H1 (cell line): ENCODE measurements at regions not wholly inside any gene's neighbourhood (a gene's known extent, or its start where the extent isn't known, plus 50 kb on each side); places are given as distances from the start of the nearest gene placed in this dataset.

ENCODE experiments used
- CTCF ChIA-PET: fragments of 300-600 bp; sonication (Branson Sonifier 250); formaldehyde crosslinking; loops from one replicate; lab custom pipeline; 2021; ENCODE audit not compliant: partially characterized antibody; lab: Charles Lee
- POLR2A ChIA-PET: fragments of 300-600 bp; sonication (Branson Sonifier 250); formaldehyde crosslinking; loops from one replicate; lab custom pipeline; 2021; ENCODE audit warnings: inconsistent platforms; ENCODE audit not compliant: partially characterized antibody; lab: Charles Lee
- DNase-seq, 2 experiments: peaks; one replicate each; pipeline versions ENCODE4 v3.0.0 to v3.0.0-alpha.2; 2010 to 2022; ENCODE audit warnings: low spot score in 2 of 2, low read depth in 1 of 2, mixed read lengths in 1 of 2
- FAIRE-seq: peaks from 2 replicates; lab custom pipeline; 2011; peaks lifted over from hg19 to GRCh38; lab: Jason Lieb, UNC
- H2AFZ ChIP-seq: 2 replicates; pipeline ENCODE4 v1.8.1; 2012; ENCODE audit warnings: low read length, inconsistent platforms
- H2AK5ac ChIP-seq: 2 replicates; pipeline ENCODE4 v1.6.1; 2013; ENCODE audit warnings: low read depth, low read length
- H2BK120ac ChIP-seq: replicated peaks from 2 replicates; pipeline ENCODE3; 2013; ENCODE audit warnings: low read depth, low read length, inconsistent platforms
- H2BK12ac ChIP-seq: 2 replicates; pipeline ENCODE4 v1.6.1; 2013; ENCODE audit warnings: low read depth, low read length
- H2BK15ac ChIP-seq: 2 replicates; pipeline ENCODE4 v1.6.1; 2013; ENCODE audit warnings: low read length
- H2BK20ac ChIP-seq: 2 replicates; pipeline ENCODE4 v1.6.1; 2013; ENCODE audit warnings: low read length
- H2BK5ac ChIP-seq: 2 replicates; pipeline ENCODE4 v1.6.1; 2013; ENCODE audit warnings: low read depth, low read length
- H3K14ac ChIP-seq: 2 replicates; pipeline ENCODE4 v1.6.1; 2013; ENCODE audit warnings: inconsistent platforms; ENCODE audit not compliant: insufficient read length
- H3K18ac ChIP-seq: 2 replicates; pipeline ENCODE4 v1.6.1; 2013; ENCODE audit warnings: low read length; ENCODE audit errors: extremely low read depth
- H3K23ac ChIP-seq: 2 replicates; pipeline ENCODE4 v1.6.1; 2013; ENCODE audit warnings: inconsistent platforms; ENCODE audit not compliant: insufficient read length
- H3K23me2 ChIP-seq: 2 replicates; pipeline ENCODE4 v1.6.1; 2013; ENCODE audit warnings: low read depth, low read length
- H3K27ac ChIP-seq: 2 replicates; pipeline ENCODE4 v1.6.1; 2011; ENCODE audit warnings: low read depth, low read length, inconsistent platforms
- H3K27me3 ChIP-seq, 4 experiments: replicated peaks in 1 of 4; 1 replicate in 1 of 4; 2 replicates in 3 of 4; pipeline versions ENCODE4 v1.6.1 to v1.8.1; 2011 to 2013; ENCODE audit warnings: low read length in 3 of 4, mild to moderate bottlenecking in 3 of 4, inconsistent platforms in 2 of 4, mixed read lengths in 2 of 4, moderate library complexity in 1 of 4; ENCODE audit not compliant: control insufficient read depth in 3 of 4, insufficient read depth in 3 of 4; ENCODE audit errors: extremely low read depth in 1 of 4
- H3K36me3 ChIP-seq, 4 experiments: 2 replicates each; pipeline versions ENCODE4 v1.6.1 to v1.8.1; 2011 to 2013; ENCODE audit warnings: mild to moderate bottlenecking in 4 of 4, low read length in 3 of 4, moderate library complexity in 2 of 4, control low read depth in 1 of 4, inconsistent platforms in 1 of 4; ENCODE audit not compliant: insufficient read depth in 4 of 4, control insufficient read depth in 2 of 4
- H3K4ac ChIP-seq: replicated peaks from 2 replicates; pipeline ENCODE3; 2013; ENCODE audit warnings: low read length, low read depth, mixed read lengths, inconsistent platforms; ENCODE audit not compliant: insufficient read length
- H3K4me1 ChIP-seq, 4 experiments: replicated peaks in 1 of 4; 1 replicate in 1 of 4; 2 replicates in 3 of 4; pipeline versions ENCODE4 v1.6.1 to v1.8.1; 2011 to 2013; ENCODE audit warnings: low read length in 3 of 4, inconsistent platforms in 2 of 4, mixed read lengths in 1 of 4; ENCODE audit not compliant: insufficient read depth in 4 of 4, control insufficient read depth in 3 of 4
- H3K4me2 ChIP-seq, 2 experiments: 2 replicates each; pipeline versions ENCODE4 v1.6.1 to v1.8.1; 2011 to 2013; ENCODE audit warnings: low read depth in 2 of 2, low read length in 2 of 2, control low read depth in 1 of 2, inconsistent platforms in 1 of 2, mild to moderate bottlenecking in 1 of 2; ENCODE audit not compliant: insufficient read depth in 1 of 2
- H3K4me3 ChIP-seq, 4 experiments: fragments of 200-600, 300-600 bp in 1 of 4; sonication (generic), shearing (Covaris generic), sonication (Bioruptor Twin) in 1 of 4; 2 replicates each; pipeline versions ENCODE4 v1.5.1 to v1.8.1; 2011 to 2016; ENCODE audit warnings: low read length in 4 of 4, low read depth in 3 of 4, control low read depth in 2 of 4, inconsistent platforms in 2 of 4, mild to moderate bottlenecking in 2 of 4, mixed read lengths in 1 of 4, moderate library complexity in 1 of 4; ENCODE audit not compliant: insufficient read depth in 2 of 4; ENCODE audit errors: extremely low read depth in 1 of 4
- H3K56ac ChIP-seq: replicated peaks from 2 replicates; pipeline ENCODE3; 2013; ENCODE audit warnings: low read depth, mild to moderate bottlenecking, mixed read lengths, low read length, inconsistent platforms; ENCODE audit not compliant: insufficient read length
- H3K79me1 ChIP-seq: 2 replicates; pipeline ENCODE4 v1.6.1; 2013; ENCODE audit warnings: low read depth, low read length, control low read depth
- H3K79me2 ChIP-seq, 2 experiments: 2 replicates each; pipeline versions ENCODE4 v1.6.1 to v1.8.1; 2012 to 2013; ENCODE audit warnings: low read length in 2 of 2, mild to moderate bottlenecking in 2 of 2, inconsistent platforms in 1 of 2; ENCODE audit not compliant: insufficient read depth in 2 of 2, control insufficient read depth in 1 of 2
- H3K9ac ChIP-seq, 4 experiments: replicated peaks in 1 of 4; 1 replicate in 1 of 4; 2 replicates in 3 of 4; pipeline versions ENCODE4 v1.6.1 to v1.8.1; 2011 to 2013; ENCODE audit warnings: low read depth in 3 of 4, low read length in 3 of 4, control low read depth in 2 of 4, mild to moderate bottlenecking in 2 of 4, moderate library complexity in 2 of 4, inconsistent platforms in 1 of 4; ENCODE audit errors: extremely low read depth in 1 of 4
- H3K9me3 ChIP-seq, 2 experiments: 2 replicates each; pipeline versions ENCODE4 v1.6.1 to v1.8.1; 2012 to 2013; ENCODE audit warnings: mild to moderate bottlenecking in 2 of 2, moderate library complexity in 2 of 2, control low read depth in 1 of 2, inconsistent platforms in 1 of 2, low read depth in 1 of 2, low read length in 1 of 2, mixed read lengths in 1 of 2; ENCODE audit not compliant: insufficient read depth in 2 of 2
- H4K20me1 ChIP-seq, 2 experiments: replicated peaks in 1 of 2; 2 replicates each; pipeline versions ENCODE3 to v1.8.1; 2011 to 2013; ENCODE audit warnings: inconsistent platforms in 2 of 2, low read length in 2 of 2, mild to moderate bottlenecking in 1 of 2; ENCODE audit not compliant: insufficient read depth in 2 of 2, control insufficient read depth in 1 of 2
- H4K5ac ChIP-seq: 2 replicates; pipeline ENCODE4 v1.6.1; 2013; ENCODE audit warnings: low read length, low read depth, mixed read lengths, inconsistent platforms; ENCODE audit not compliant: insufficient read length
- H4K8ac ChIP-seq: 2 replicates; pipeline ENCODE4 v1.8.0; 2013; ENCODE audit warnings: mild to moderate bottlenecking, moderate library complexity, low read length, inconsistent platforms; ENCODE audit not compliant: insufficient read depth; ENCODE audit errors: extremely low read depth
- H4K91ac ChIP-seq: replicated peaks from 2 replicates; pipeline ENCODE3; 2013; ENCODE audit warnings: low read length, mixed read lengths, inconsistent platforms; ENCODE audit not compliant: insufficient read length
- ATF2 ChIP-seq: IDR thresholded peaks from 2 replicates; pipeline ENCODE4 v1.6.1; 2012; ENCODE audit warnings: low read length, inconsistent platforms
- CTCF ChIP-seq, 3 experiments: IDR thresholded peaks; 1 replicate in 2 of 3; 2 replicates in 1 of 3; pipeline versions ENCODE4 v1.5.1 to v1.6.1; 2011; ENCODE audit warnings: low read length in 3 of 3, mild to moderate bottlenecking in 3 of 3, inconsistent platforms in 2 of 3, low read depth in 1 of 3, moderate library complexity in 1 of 3; ENCODE audit not compliant: insufficient read depth in 1 of 3; ENCODE audit errors: control extremely low read depth in 1 of 3
- JUND ChIP-seq: IDR thresholded peaks from 2 replicates; pipeline ENCODE4 v1.6.1; 2011; ENCODE audit warnings: mild to moderate bottlenecking, improper control_type of control experiment, low read length
- MAFK ChIP-seq: IDR thresholded peaks from 2 replicates; pipeline ENCODE4 v1.6.1; 2012; ENCODE audit warnings: low read depth, mild to moderate bottlenecking, improper control_type of control experiment, low read length
- MAX ChIP-seq: IDR thresholded peaks from 2 replicates; pipeline ENCODE4 v1.6.1; 2012; ENCODE audit warnings: inconsistent platforms
- NANOG ChIP-seq: IDR thresholded peaks from 2 replicates; pipeline ENCODE4 v1.6.1; 2011; ENCODE audit warnings: low read length, low read depth, mild to moderate bottlenecking, inconsistent platforms; ENCODE audit not compliant: insufficient read depth, poor library complexity, severe bottlenecking
- RAD21 ChIP-seq, 2 experiments: IDR thresholded peaks in 1 of 2; conservative IDR thresholded peaks in 1 of 2; 2 replicates each; pipeline ENCODE4 v1.6.1; 2011; ENCODE audit warnings: low read depth in 2 of 2, low read length in 2 of 2, improper control_type of control experiment in 1 of 2, inconsistent platforms in 1 of 2, mild to moderate bottlenecking in 1 of 2, moderate library complexity in 1 of 2
- SP4 ChIP-seq: IDR thresholded peaks from 2 replicates; pipeline ENCODE4 v1.6.1; 2012; ENCODE audit warnings: low read length, inconsistent platforms
- WGBS, 2 experiments: shearing (Covaris generic) in 1 of 2; methylation state at CpG; one replicate each; pipeline versions ENCODE4 v1.1.6 to v1.1.7; 2013 to 2015; ENCODE audit warnings: low lambda C conversion rate in 2 of 2, mixed read lengths in 2 of 2, inconsistent platforms in 1 of 2, low coverage in 1 of 2, missing lambda C conversion rate in 1 of 2; ENCODE audit not compliant: insufficient replicate concordance in 2 of 2, insufficient coverage in 1 of 2, insufficient read length in 1 of 2; ENCODE audit errors: extremely low coverage in 1 of 2, missing lambda C conversion rate in 1 of 2; 5-methylcytosine and 5-hydroxymethylcytosine counted together

- 82% methylated on average over 7 of the region's 7 CpGs; no CpG with 5 or more reads in 1 of the 2 experiments for WGBS, 2 experiments
- Histone ChIP-seq H2AFZ (no peak overlapping the region), H3K23ac (no peak overlapping the region)
- TF ChIP-seq CTCF (IDR thresholded peaks at IDR 0.05; ENCODE audit: control extremely low read depth in 1 of 3, insufficient read depth in 1 of 3, low read depth in 1 of 3, low read length in 3 of 3), result no peak
- no peak for TF ChIP-seq MAX
- no peak for TF ChIP-seq JUND
- no peak for TF ChIP-seq RAD21 (IDR thresholded peaks at IDR 0.05 in 1 of 2, conservative IDR thresholded peaks at IDR 0.05 in 1 of 2; ENCODE audit: low read depth in 2 of 2, low read length in 2 of 2)
- no peak for TF ChIP-seq MAFK
- no peak for TF ChIP-seq ATF2
- TF ChIP-seq NANOG, result no peak
- no peak for TF ChIP-seq SP4
Observed at GRCh38 chr11:123251657-123252344, 56.8 kb upstream of the CLMP start.

More at GRCh38 chr11:123251657-123252344, 56.8 kb upstream of the CLMP start:
- Histone ChIP-seq H3K4me3 (no peak overlapping the region), H3K27ac (no peak overlapping the region), H3K79me2 (no peaks in the 10 kb centered on the region), H2BK120ac (no peak overlapping the region), H3K36me3 (no peaks in the 10 kb centered on the region), H4K8ac (no peak overlapping the region), H2BK12ac (no peak overlapping the region), H3K9ac (no peak overlapping the region), H3K18ac (no peak overlapping the region), H2BK5ac (no peak overlapping the region), H4K91ac (no peak overlapping the region), H3K14ac (no peak overlapping the region), H4K5ac (no peak overlapping the region), H2BK20ac (no peak overlapping the region), H2AK5ac (no peak overlapping the region), H2BK15ac (no peak overlapping the region), H3K79me1 (no peaks in the 10 kb centered on the region), H3K4me2 (no peak overlapping the region), H3K4ac (no peak overlapping the region), H3K23me2 (no peaks in the 10 kb centered on the region), H4K20me1 (no peaks in the 10 kb centered on the region), H3K56ac (no peak overlapping the region), H3K9me3 (no peaks in the 10 kb centered on the region; a peak in 1 of 4 replicates), H3K27me3 (no peaks in the 10 kb centered on the region), H3K4me1 (no peaks in the 10 kb centered on the region; a peak in 1 of 7 replicates)
- CTCF ChIA-PET, result interaction anchor here (0.8 to 18.3 kb wide), 15 partner anchors 8 to 198 kb away, joined by 3 to 286 read pairs (median 5); no protein-coding TSS in a partner anchor
- no peak for FAIRE-seq
- no peak for DNase-seq
- POLR2A ChIA-PET, result interaction anchor here (0.6 to 1.2 kb wide), 2 partner anchors 114 to 162 kb away, joined by 3 read pairs; no protein-coding TSS in a partner anchor
